GM23338 (cell line): ENCODE measurements at regions not wholly inside any gene's neighbourhood (a gene's known extent, or its start where the extent isn't known, plus 50 kb on each side); places are given as distances from the start of the nearest gene placed in this dataset.

Experiments
- ATAC-seq: fragments of 200-7000 bp; cut with Tn5 transposase; 3 replicates; pipeline ENCODE4 v1.9.1; 2020
- DNase-seq: peaks from one replicate; pipeline ENCODE4 v3.0.0-alpha.2; 2015; ENCODE audit warnings: low spot score
- H2AFZ ChIP-seq: fragments of 200-600 bp; sonication (generic); 2 replicates; pipeline ENCODE4 v1.8.0; 2016; ENCODE audit warnings: antibody characterized with exemption, mild to moderate bottlenecking, moderate library complexity
- H3F3A ChIP-seq: fragments of 200-600 bp; sonication (generic); replicated peaks from 2 replicates; pipeline ENCODE4 v1.8.0; 2017; ENCODE audit warnings: antibody characterized with exemption, mixed run types, low read depth
- H3K27ac ChIP-seq: fragments of 200-600 bp; sonication (generic); 2 replicates; pipeline ENCODE4 v1.6.1; 2016; ENCODE audit warnings: low read depth
- H3K27me3 ChIP-seq: fragments of 200-600 bp; sonication (generic); 2 replicates; pipeline ENCODE4 v1.8.0; 2016; ENCODE audit warnings: mild to moderate bottlenecking, mixed run types, moderate library complexity; ENCODE audit not compliant: insufficient read depth
- H3K36me3 ChIP-seq: fragments of 200-600 bp; sonication (generic); 2 replicates; pipeline ENCODE4 v1.8.0; 2016; ENCODE audit warnings: mild to moderate bottlenecking; ENCODE audit not compliant: insufficient read depth
- H3K4me1 ChIP-seq: fragments of 200-600 bp; sonication (generic); 2 replicates; pipeline ENCODE4 v1.8.0; 2016; ENCODE audit warnings: mild to moderate bottlenecking, moderate library complexity; ENCODE audit not compliant: insufficient read depth
- H3K4me2 ChIP-seq: fragments of 200-600 bp; sonication (generic); 2 replicates; pipeline ENCODE4 v1.7.1; 2017; ENCODE audit warnings: mixed run types
- H3K4me3 ChIP-seq: fragments of 200-600 bp; sonication (generic); 2 replicates; pipeline ENCODE4 v1.6.1; 2016; ENCODE audit warnings: mixed run types
- H3K79me2 ChIP-seq: fragments of 200-600 bp; sonication (generic); replicated peaks from 2 replicates; pipeline ENCODE4 v1.8.0; 2017; ENCODE audit warnings: mild to moderate bottlenecking; ENCODE audit not compliant: insufficient read depth
- H3K9me2 ChIP-seq: fragments of 200-600 bp; sonication (generic); 2 replicates; pipeline ENCODE4 v1.8.0; 2017; ENCODE audit not compliant: insufficient read depth
- H4K20me1 ChIP-seq: fragments of 200-600 bp; sonication (generic); replicated peaks from 2 replicates; pipeline ENCODE4 v1.8.0; 2017; ENCODE audit warnings: mild to moderate bottlenecking; ENCODE audit not compliant: insufficient read depth
- H3K27ac Mint-ChIP-seq: 2 replicates; pipeline ENCODE4 v1.8.0; 2020; ENCODE audit warnings: inconsistent platforms, mild to moderate bottlenecking, moderate library complexity, mixed read lengths
- H3K27me3 Mint-ChIP-seq: 3 replicates; pipeline ENCODE4 v1.8.0; 2022; ENCODE audit warnings: low read depth, mild to moderate bottlenecking, moderate library complexity, mixed read lengths, inconsistent platforms; ENCODE audit not compliant: insufficient read depth, poor library complexity
- H3K36me3 Mint-ChIP-seq: 3 replicates; pipeline ENCODE4 v1.8.0; 2021; ENCODE audit warnings: low read depth, mild to moderate bottlenecking, inconsistent platforms, moderate library complexity, mixed read lengths
- H3K4me1 Mint-ChIP-seq: 3 replicates; pipeline ENCODE4 v1.8.0; 2020; ENCODE audit warnings: mild to moderate bottlenecking, inconsistent platforms, mixed read lengths
- H3K4me3 Mint-ChIP-seq: 3 replicates; pipeline ENCODE4 v1.8.0; 2021; ENCODE audit warnings: moderate library complexity, mild to moderate bottlenecking, inconsistent platforms, mixed read lengths
- H3K9me3 Mint-ChIP-seq: 3 replicates; pipeline ENCODE4 v1.8.0; 2020; ENCODE audit warnings: moderate library complexity, mild to moderate bottlenecking, inconsistent platforms, mixed read lengths
- CREB1 ChIP-seq: fragments of 250-450 bp; sonication (Bioruptor Pico); IDR thresholded peaks from 2 replicates; pipeline ENCODE4 v1.5.0; 2020; ENCODE audit warnings: low read depth, mild to moderate bottlenecking, moderate library complexity
- EZH2 ChIP-seq: fragments of 200-600 bp; sonication (generic); IDR thresholded peaks from one replicate; pipeline ENCODE4 v1.8.0; 2017; ENCODE audit warnings: antibody characterized with exemption, mild to moderate bottlenecking, low read depth; ENCODE audit not compliant: unreplicated experiment
- EZH2phosphoT487 ChIP-seq: fragments of 200-600 bp; sonication (generic); IDR thresholded peaks from one replicate; pipeline ENCODE4 v1.8.1; 2018; ENCODE audit warnings: antibody characterized with exemption; ENCODE audit not compliant: unreplicated experiment
- JUNB ChIP-seq: IDR thresholded peaks from one replicate; pipeline ENCODE4 v1.6.1; 2016; ENCODE audit warnings: antibody characterized with exemption; ENCODE audit not compliant: unreplicated experiment
- ZNF331 ChIP-seq: fragments of 250-450 bp; sonication (Bioruptor Pico); IDR thresholded peaks from 2 replicates; pipeline ENCODE4 v1.5.0; 2020; ENCODE audit warnings: low read depth, mild to moderate bottlenecking, moderate library complexity
- TF ChIP-seq, protein P1 (sequence below), 2 experiments: fragments of 200-600 bp in 1 of 2; sonication (generic) in 1 of 2; conservative IDR thresholded peaks; 2 replicates each; pipeline versions ENCODE4 v1.5.1 to v1.6.1; 2016 to 2017; ENCODE audit warnings: antibody characterized with exemption in 2 of 2, low read depth in 2 of 2, mild to moderate bottlenecking in 2 of 2, moderate library complexity in 1 of 2
- TF ChIP-seq, protein P2 (sequence below): IDR thresholded peaks from one replicate; pipeline ENCODE4 v1.6.1; 2018; ENCODE audit warnings: antibody characterized with exemption; ENCODE audit not compliant: unreplicated experiment

DNA sequence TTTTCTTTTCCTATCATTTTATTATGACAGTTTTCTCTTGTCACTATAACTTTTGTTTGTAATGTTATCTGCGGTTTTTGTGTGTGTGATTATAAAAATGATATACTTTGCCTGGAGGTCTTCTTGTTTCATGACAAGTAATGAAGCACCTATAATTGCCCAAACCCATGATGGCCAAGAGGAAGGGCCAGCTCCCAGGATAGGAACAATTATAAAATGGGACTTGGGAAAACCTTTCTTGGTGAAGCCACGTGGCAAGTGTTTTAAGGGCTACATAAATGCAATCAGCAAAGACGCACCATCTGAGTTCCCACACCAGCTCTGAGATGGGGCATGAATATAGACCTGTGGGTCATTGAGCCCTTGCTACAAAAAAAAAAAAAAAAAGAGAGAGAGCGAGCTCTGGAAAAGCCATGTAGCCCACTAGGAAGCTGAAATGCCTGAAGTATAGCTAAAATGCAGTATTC, 462.6 kb upstream of the RUNX1 start:
- Mint-ChIP-seq H3K27ac (no peak overlapping the region), H3K4me1 (peaks cover 29% of the 10 kb centered on the region), H3K4me3 (no peak overlapping the region), H3K36me3 (no peaks in the 10 kb centered on the region), H3K9me3 (no peaks in the 10 kb centered on the region), H3K27me3 (peaks cover 2% of the 10 kb centered on the region)
- no peak overlapping the region for H2AFZ ChIP-seq
- TF ChIP-seq EZH2phosphoT487 = no peak
- TF ChIP-seq, protein P1, sequence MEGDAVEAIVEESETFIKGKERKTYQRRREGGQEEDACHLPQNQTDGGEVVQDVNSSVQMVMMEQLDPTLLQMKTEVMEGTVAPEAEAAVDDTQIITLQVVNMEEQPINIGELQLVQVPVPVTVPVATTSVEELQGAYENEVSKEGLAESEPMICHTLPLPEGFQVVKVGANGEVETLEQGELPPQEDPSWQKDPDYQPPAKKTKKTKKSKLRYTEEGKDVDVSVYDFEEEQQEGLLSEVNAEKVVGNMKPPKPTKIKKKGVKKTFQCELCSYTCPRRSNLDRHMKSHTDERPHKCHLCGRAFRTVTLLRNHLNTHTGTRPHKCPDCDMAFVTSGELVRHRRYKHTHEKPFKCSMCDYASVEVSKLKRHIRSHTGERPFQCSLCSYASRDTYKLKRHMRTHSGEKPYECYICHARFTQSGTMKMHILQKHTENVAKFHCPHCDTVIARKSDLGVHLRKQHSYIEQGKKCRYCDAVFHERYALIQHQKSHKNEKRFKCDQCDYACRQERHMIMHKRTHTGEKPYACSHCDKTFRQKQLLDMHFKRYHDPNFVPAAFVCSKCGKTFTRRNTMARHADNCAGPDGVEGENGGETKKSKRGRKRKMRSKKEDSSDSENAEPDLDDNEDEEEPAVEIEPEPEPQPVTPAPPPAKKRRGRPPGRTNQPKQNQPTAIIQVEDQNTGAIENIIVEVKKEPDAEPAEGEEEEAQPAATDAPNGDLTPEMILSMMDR (conservative IDR thresholded peaks at IDR 0.05; ENCODE audit: low read depth in 2 of 2) = no peak
- no peak for TF ChIP-seq EZH2
- no peak for ATAC-seq
- no peaks in the 10 kb centered on the region for H3K79me2 ChIP-seq
- no peaks in the 10 kb centered on the region for H3K27me3 ChIP-seq
- H3K4me1 ChIP-seq = peaks cover 21% of the 10 kb centered on the region
- H4K20me1 ChIP-seq = no peaks in the 10 kb centered on the region
- no peak overlapping the region for H3K4me3 ChIP-seq
- H3K4me2 ChIP-seq = no peak overlapping the region
- DNase-seq = no peak
- no peaks in the 10 kb centered on the region for H3F3A ChIP-seq
- H3K9me2 ChIP-seq = peaks cover 7% of the 10 kb centered on the region
- no peaks in the 10 kb centered on the region for H3K36me3 ChIP-seq
- no peak overlapping the region for H3K27ac ChIP-seq

DNA sequence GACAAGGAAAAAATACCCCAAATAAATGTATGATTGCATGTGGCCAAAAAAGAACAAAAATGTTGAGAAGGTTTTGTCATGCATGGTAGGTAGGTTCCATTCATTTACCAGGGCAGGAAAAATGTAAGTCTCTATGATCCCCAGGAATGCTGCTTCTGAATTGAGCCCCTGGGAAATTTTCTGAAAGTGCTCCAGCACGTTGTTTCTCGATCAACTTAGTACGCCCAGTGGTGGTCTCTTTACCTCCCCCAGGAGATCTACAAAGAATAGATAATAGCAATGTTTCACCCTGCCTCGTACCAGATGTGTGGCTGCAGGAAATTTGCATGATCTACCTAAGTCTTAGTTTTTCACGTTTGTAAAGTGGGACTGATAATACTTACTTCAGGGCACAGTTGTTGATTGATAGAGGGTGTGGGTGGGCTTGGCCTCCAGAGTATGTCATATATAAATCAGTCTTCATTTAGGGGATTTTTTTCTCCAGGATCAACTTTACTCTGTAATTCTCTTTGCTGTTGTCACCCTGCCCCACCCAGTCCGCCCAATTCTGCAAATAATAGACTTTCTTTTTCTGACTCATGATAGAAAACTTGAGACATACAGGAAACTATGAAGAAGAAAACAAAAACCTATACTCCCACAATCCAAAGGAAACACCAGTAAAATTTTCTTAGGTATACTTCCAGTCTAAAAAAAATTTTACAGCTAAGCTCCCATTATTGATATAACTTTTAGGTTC, 462.0 kb upstream of the RUNX1 start:
- Mint-ChIP-seq H3K4me3 (no peak overlapping the region), H3K27ac (no peak overlapping the region), H3K27me3 (peaks cover 2% of the 10 kb centered on the region), H3K4me1 (peaks cover 35% of the 10 kb centered on the region), H3K9me3 (no peaks in the 10 kb centered on the region), H3K36me3 (no peaks in the 10 kb centered on the region)
- H3K9me2 ChIP-seq = peaks cover 7% of the 10 kb centered on the region
- no peaks in the 10 kb centered on the region for H3K79me2 ChIP-seq
- H3F3A ChIP-seq = no peaks in the 10 kb centered on the region
- no peak for ATAC-seq
- H3K36me3 ChIP-seq = no peaks in the 10 kb centered on the region
- H3K4me1 ChIP-seq = peaks cover 25% of the 10 kb centered on the region
- H4K20me1 ChIP-seq = no peaks in the 10 kb centered on the region
- H3K27ac ChIP-seq = no peak overlapping the region
- no peak for DNase-seq
- H3K4me2 ChIP-seq = no peak overlapping the region
- no peaks in the 10 kb centered on the region for H3K27me3 ChIP-seq
- H3K4me3 ChIP-seq = no peak overlapping the region
- TF ChIP-seq ZNF331 (no peak), JUNB (no peak), CREB1 (no peak)
- TF ChIP-seq, protein P1 (conservative IDR thresholded peaks at IDR 0.05; ENCODE audit: low read depth in 2 of 2) = no peak
- TF ChIP-seq, protein P2, sequence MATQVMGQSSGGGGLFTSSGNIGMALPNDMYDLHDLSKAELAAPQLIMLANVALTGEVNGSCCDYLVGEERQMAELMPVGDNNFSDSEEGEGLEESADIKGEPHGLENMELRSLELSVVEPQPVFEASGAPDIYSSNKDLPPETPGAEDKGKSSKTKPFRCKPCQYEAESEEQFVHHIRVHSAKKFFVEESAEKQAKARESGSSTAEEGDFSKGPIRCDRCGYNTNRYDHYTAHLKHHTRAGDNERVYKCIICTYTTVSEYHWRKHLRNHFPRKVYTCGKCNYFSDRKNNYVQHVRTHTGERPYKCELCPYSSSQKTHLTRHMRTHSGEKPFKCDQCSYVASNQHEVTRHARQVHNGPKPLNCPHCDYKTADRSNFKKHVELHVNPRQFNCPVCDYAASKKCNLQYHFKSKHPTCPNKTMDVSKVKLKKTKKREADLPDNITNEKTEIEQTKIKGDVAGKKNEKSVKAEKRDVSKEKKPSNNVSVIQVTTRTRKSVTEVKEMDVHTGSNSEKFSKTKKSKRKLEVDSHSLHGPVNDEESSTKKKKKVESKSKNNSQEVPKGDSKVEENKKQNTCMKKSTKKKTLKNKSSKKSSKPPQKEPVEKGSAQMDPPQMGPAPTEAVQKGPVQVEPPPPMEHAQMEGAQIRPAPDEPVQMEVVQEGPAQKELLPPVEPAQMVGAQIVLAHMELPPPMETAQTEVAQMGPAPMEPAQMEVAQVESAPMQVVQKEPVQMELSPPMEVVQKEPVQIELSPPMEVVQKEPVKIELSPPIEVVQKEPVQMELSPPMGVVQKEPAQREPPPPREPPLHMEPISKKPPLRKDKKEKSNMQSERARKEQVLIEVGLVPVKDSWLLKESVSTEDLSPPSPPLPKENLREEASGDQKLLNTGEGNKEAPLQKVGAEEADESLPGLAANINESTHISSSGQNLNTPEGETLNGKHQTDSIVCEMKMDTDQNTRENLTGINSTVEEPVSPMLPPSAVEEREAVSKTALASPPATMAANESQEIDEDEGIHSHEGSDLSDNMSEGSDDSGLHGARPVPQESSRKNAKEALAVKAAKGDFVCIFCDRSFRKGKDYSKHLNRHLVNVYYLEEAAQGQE = no peak
- H2AFZ ChIP-seq = no peak overlapping the region
